Glomerular visceral epithelial cell (primary cell): ENCODE measurements at regions not wholly inside any gene's neighbourhood (a gene's known extent, or its start where the extent isn't known, plus 50 kb on each side); places are given as distances from the start of the nearest gene placed in this dataset.

Experiments used
- DNase-seq: peaks from one replicate; pipeline ENCODE4 v3.0.0-alpha.2; 2016; ENCODE audit errors: extremely low spot score

DNA sequence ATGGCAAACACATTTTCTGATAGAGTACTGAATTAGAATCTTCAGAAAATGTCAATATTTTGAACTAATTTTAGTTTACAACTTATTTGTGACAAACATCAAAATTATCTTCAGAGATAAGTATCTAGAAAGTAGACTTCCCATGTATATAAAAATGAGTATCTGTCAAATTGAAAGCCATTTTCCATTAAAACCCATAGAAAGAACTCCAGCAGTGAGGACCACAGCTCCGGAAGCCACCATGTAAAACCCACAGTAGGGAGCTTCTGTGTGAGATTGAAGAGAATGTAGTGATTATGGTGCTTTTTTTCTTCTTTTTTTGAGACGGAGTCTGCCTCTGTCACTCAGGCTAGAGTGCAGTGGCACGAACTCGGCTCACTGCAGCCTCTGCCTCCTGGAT is 687.0 kb downstream of the TYW1 start:
- DNase-seq, result no peak

DNA sequence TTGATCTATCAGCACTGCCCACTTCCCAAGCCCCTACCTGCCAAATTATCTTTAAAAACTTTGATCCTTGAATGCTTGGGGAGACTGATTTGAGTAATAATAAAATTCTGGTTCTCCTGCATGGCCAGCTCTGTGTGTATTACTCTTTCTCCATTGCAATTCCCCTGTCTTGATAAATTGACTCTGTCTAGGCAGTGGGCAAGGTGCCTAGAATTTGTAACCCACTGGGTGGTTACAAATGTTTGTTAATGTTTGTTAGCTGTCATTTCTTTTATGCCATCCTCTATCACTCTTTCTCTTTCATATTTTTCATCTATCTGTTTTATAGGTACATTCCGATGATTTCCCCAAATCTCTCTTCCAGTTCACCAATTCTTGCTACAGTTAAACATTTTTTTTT is 694.1 kb downstream of the TYW1 start:
- DNase-seq, result no peak

DNA sequence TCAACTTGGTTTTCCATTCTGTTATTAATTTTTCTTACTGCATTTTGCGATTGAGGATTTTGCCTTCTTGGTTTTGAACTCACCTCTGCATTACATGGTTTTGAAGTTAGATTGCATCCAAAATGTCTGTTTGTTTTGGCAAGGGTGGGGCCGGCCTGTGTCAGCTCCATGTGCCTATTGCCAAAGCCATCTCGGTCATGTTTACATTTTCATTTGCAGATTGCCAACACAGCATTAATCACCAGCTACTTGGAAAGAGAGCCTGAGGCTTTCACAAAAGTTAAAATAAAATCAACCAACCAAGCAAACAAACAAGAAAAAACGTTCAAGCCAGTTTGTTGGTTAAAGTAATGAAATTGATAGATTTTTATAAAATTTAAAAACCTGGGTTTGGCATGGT is 695.8 kb downstream of the TYW1 start:
- no peak for DNase-seq

DNA sequence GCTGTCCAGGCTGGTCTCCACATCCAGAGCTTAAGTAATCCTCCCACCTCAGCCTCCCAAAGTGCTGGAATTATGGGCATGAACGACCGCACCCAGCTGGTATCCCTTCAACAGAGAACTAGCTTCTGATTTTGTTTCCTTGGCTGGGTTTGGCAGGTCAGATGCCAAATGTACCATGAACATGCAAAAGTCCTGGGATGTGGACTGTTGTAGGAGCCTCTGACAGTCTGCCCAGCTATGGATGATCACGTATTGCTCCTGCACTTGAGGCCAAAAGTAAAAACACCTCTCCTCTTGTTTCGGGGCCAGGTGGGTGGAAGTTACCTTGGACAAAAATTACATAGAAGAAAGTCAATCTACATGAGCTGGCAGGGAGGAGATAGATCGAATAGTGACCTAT is 699.5 kb downstream of the TYW1 start:
- no peak for DNase-seq

DNA sequence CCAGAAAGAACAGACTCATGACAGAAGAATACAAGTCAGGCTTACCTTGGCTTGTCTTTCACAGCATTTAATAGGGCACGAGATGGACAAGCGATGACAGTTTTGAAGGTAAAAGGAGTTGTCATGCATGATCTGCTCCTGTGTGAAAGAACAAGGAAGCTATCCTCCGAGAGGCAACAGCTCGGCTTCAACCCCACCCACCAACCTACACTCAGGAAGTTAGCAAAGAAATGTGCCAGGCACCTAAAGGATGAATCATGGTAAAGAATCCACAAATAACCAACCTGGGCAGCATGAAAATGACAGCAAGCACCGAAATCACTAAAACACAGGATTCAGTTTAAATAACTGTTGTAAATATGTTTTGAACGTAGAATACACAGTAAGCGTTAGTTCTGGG is 700.2 kb downstream of the TYW1 start:
- DNase-seq, result no peak

DNA sequence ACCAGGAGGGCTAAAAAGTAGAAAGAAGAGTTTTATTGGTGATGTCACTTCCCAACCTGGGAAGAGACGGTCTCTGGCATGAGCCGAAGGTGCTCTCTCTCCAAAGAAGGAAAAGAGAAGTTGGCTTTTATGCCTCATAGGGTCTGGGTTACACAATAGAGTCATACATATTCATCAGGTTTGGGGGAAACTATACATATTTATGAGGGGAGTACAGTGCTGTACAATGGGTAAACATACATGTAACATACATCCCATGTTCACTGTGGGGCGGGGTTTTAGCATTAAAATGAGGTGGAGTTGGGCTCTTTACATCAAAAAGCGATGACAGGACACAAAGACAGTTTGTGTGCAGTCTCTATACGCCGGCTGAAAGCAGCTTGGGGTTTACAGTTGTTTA is 701.7 kb downstream of the TYW1 start:
- DNase-seq, result no peak

DNA sequence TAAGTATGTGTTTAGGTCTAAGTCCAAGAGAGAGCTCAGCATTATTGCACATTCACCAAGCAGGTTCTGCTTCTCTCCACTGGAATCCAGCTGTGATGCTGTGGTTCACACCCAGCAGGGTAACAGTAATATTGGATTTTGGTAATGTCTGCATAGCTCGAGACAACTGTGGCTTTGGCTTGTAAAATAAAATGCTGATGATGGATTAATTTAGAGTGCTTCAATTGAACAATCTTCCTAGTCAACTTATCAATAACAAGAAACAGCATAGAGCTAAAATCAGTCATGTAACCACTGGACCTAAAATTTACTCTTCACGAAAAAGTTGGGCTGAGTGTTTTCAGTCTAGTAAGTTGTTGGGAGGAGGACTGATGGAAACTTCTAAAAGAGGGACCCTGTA is 709.2 kb downstream of the TYW1 start:
- DNase-seq, result no peak

DNA sequence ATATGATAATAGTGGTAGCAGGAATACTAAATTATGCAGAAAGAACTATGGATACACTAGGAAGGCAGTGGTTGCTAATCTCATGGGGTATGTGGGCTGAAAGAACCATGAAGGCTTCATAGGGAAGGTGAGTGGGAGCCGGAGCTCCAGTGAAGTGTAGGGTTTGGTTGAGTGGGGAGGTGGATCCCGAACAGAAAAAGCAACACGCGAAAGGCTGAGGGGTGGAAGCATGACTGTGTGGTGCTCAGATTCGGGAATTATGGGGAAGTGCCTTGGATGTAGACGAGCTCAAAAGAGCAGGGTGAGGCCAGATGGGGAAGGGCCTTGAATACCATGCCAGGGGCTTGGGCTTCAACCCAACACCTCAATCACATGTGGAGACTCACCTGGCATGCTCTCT is 715.1 kb downstream of the TYW1 start:
- DNase-seq, result no peak

DNA sequence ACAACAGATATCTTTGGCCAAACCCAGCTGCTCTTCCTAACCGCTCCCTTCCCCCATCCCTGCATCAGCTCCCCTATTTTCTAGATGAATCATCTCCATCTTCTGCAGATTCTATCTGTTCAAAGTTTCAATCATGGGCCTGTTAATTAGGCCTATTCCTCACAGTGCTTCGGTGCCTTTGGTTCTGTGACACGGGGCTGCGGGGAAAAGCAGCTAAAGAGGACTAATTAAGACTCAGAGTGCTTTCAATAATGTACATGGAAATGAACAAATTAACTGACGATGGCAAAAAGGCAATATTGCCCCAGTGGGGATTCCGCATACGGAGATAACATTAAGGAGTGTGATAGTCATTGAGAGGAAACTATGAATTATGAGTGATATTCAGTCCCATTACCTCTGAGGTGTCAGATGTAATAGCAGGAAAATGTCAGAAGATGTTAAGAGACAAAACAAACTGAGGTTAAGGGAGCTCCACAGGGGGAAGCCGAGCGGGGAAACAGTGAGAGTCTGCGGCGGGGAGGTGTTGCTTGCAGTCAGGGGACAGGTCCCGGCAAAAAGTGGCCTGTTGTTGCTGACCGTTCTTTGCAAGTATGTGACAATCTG is 716.9 kb downstream of the TYW1 start:
- DNase-seq, result no peak

DNA sequence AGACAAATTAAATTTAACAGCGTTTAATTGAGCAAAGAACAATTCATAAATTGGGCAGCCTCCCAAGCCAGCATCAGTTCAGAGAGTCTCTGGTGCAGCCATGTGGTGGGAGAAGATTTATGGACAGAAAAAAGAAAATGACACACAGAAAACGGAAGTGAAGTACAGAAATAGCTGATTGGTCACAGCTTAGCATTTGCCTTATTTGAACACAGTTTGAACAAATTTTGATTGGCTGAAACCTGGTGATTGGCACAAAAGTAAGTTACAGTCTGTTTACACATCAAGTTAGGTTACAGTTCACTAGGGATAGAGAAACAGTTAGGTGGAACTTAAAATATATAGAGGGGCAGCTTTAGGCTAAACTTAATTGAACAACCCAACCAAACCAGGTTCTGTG is 720.1 kb downstream of the TYW1 start:
- no peak for DNase-seq

DNA sequence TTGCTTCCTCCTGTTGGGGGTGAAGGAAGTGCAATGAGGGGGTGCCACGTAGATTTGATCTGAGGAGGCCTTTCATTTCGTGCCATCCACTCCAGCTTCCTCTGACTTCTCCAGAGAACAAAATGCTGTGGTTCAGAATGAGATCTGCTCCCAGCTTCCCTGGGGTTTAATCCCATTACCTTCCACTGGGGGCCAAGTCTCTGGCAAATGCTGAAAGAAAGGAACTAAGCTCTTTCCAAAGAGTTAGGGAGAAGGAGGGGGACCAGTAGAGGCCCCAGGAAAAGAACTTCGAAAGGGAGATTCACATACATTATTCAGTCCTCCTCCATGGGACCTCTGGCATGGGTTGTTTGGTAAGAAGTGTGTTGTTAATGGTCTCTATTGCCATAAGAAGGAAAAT is 727.0 kb downstream of the TYW1 start:
- DNase-seq, result no peak

DNA sequence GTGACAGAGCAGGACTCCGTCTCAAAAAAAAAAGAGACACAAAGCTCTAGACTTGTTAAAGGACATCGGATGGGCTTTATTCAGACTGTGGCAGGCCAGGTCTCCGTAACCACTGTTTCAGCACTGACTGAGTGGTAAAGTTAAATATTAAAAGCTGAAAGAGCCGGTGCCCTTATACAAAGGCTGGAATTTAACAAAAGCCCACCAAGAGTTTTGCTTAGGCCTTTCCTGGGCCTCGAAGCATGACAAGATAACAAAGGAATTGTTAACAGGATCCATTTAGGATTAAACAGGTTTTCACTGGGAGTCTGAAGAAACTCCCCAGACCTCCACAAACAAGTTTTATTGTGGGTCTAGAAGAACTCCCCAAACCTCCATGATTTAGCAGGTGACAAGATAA is 727.8 kb downstream of the TYW1 start:
- DNase-seq, result no peak

DNA sequence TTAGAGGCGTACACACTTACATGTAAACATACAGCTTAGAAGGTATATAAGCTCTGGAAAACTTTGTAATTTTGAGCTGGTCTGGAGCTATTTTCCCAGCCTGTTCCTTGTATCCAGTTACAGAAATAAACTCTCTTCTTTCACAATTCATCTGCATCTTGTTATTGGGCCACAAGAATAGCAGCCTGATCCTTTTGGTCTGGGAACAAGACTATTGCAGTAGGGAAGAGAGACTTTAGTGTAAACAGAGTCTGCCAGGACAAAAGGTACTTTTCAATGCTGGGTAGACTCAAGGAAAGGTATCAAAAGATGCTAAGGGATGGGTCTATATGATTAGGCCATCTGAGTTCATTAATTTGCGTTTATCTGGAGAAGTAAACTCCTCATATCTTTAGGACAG is 728.3 kb downstream of the TYW1 start:
- DNase-seq, result no peak

DNA sequence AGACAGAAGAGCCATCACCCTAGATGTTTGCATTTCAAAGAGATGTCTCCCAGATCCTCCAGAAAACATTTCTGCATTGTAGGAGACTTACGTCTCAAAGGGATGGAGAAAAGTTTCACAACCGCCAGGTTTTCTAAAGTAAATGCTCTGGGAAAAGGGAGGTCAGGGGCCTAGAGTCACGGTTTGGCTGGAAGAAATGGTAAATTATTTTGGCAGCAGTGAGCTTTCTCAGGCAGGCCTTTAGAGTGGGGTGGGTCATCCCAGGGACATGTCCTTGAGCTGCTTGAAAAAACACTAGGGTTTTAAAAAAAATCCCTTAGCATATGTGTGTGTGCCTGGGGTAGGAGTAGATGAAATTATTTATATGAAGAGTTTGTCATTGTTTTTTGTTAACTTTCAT is 728.8 kb downstream of the TYW1 start:
- DNase-seq, result no peak

DNA sequence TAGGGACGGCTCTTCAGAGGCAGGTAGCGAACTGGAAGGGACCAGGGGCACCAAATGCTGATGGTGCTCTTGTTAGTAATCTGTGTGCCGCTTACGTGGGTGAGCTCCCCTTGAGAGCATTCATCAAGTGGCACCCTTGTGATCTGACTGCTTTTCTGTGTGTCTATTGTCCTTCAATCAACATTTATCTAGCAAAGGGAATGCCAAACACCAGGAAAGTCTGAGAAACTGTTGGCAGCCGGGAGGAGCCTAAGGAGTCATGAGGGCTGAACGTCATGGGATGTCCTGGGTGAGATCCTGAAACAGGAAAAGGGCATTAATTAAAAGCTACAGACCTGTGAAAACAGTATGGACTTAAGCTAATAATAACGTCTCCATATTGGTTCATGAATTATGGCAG is 733.1 kb downstream of the TYW1 start:
- no peak for DNase-seq

DNA sequence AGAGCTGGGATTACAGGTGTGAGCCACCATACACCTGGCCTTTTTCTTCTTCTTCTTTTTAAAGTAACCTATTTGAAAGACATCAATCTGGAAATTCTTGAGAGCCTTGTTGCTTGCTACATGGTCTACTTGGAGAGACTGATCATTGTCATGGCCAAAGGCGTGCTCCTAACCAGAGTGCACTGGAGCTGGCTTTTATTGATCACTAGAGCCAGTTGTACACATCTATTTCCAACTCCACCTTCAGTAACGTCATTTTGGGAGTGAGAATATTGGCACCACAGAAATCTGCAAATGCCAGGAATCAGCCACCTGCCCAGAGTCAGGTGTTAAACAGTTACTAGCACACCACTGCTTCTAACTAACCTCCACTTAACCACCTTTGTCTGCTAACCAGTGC is 735.1 kb downstream of the TYW1 start:
- DNase-seq, result no peak

DNA sequence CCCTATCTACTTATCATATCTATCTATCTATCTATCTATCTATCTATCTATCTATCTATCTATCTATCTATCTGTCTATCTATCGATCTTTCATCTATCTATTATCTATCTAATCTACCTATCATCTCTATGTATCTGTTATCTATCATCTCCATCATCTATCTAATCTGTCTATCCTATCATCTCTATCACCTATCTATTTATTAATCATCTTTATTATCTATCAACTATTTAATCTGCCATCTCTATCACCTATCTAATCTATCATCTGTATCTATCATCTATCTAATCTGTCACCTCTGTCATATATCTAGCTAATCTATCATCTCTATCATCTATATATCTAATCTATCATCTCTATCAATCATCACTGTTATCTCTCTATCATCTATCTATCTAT is 736.3 kb downstream of the TYW1 start:
- no peak for DNase-seq

DNA sequence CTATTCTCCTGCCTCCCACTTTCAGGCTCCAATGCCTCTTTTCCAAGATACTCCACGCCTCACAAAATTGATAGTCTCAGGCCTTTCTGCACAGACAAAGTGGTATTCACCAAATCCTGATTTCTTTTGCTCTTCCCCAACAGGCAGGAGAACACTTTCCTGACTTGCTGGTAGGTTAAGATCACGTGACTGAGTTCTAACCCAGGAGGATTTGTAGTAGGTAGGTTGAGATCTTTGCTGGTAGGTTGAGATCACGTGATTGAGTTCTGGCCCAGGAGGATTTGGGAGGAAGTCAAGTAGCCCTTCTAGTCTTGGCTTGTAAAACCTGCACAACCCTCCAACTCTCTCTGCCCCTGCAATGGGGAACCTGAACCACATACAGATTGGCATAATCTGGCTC is 741.5 kb downstream of the TYW1 start:
- no peak for DNase-seq

DNA sequence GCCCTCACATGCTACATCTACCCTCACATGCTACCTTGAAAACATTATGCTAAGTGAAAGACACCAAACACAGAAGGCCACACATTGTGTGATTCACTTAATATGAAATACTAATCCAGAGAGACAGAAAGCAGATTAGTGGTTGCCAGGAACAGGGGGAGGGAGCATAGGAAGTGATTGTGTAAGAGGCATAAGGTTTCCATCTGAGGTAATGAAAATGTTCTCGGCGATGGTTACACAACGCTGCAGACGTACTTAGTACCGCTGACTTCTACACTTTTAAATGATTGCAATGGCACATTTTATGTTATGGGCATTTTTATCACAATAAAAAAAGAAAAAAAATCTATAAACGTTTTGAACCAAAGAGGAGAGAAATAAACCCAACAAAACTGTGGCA is 742.3 kb downstream of the TYW1 start:
- DNase-seq, result no peak

DNA sequence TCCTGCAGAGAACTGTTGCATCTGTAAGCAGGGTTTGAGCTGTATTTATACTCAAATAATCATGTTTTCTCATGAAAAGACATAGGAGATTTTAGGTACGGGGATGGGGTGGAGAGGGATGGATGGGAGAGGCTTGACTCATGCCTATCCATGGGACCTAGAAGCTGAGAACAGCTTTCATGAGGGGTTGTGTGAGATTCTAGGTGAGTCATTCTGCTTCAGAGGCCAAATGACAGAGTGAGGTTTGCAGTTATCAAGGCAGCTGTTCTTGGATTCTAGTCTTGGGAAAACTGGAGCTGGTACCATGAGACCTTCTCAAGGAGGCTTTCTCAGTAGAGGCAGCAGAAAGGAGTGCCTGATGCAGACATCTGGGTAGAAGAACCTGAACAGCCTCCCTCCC is 746.9 kb downstream of the TYW1 start:
- no peak for DNase-seq

DNA sequence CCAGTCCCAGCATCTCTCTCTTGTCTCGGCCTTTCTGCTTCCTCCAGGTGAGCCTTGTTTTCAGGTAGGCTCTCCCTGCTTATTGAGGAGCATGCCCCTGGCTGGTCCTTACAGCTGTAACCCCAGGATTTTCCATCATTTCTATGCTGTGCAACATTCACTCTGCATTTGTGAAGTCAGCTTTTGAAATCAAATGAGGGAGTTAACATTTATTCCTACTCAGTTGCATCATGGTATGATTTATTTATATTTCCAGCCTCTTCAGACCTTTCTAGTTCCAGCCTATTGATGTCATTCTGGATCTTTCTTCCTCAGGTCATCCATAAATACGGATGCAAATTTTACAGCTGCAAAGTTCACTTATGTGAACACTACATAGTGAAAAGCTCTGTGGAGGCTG is 755.6 kb downstream of the TYW1 start:
- no peak for DNase-seq

DNA sequence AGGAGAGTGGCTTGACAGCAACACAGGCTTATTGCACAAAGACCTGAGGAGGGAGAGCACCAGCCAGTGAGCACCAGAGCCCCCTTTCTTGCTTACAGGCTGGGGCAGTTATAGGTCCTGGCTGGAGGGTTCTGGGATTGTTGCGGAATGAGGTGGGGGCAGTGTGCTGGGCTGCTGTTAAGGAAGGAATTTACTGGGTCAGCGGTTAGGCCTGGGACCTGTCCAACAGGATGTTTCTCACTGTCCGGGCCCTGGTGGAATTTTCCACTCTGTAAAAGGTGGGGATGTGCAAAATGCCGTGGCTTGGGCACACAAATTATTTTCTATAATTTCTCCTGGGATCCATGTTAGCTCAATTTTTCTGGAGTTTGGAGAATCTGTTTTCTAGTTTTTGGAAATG is 757.3 kb downstream of the TYW1 start:
- no peak for DNase-seq

DNA sequence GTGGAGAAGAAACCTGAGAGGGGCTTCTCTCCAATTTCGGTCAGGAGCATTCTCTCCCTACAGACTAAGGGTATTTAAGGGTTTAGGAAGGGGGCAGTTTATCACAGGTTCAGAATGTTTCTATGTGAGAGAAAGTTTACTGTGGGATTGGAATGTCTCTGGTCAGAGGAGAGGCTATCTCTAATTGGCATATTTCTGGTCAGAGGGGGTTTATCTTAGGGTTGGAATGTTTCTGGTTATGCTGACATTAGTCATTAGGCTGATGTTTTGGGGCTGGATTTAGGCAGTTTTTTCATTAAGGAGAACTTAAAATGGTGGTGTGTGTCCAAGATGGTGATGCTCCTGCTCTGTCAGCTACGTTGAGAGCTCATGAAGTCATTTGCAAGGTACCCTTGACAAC is 758.0 kb downstream of the TYW1 start:
- DNase-seq, result no peak

DNA sequence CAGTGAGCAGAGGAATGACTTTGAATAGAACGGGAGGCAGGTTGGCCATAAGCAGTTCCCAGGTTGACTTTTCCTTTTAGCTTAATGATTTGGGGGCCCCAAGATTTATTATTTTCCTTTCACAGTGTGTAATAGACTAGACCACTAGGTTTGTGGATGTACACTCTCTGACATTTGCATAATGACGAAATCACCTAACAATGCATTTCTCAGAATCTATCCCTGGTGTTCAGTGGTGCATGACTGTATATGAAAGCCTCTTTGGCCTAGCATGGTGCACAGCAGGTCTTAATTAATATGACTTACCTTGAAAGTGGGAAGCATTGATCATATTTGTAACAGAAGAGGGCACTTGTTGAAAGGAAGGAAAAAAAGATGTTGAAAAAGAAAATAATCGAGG is 761.9 kb downstream of the TYW1 start:
- DNase-seq, result no peak

DNA sequence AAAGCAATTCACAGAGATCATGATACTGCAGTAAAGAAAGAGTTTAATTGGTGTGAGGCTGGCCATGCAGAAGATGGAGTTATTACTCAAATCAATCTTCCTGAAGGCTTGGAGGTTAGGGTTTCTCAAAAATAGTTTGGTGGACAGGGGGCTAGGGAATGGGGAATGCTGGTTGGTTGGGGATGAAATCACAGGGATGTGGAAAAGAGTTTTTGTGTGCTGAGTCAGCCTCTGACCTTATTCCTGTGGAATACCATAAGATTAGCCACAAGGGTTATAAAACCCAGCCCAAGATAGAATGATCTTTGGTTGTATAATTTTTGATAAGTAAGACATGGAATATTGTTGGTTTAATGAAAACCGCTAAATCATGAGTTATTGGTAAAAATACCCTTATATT is 764.3 kb downstream of the TYW1 start:
- no peak for DNase-seq
